HT1080 (cell line): ENCODE measurements at regions not wholly inside any gene's neighbourhood (a gene's known extent, or its start where the extent isn't known, plus 50 kb on each side); places are given as distances from the start of the nearest gene placed in this dataset.
A peak's percentile ranks its signal among the peaks of the same experiment; 100 is the strongest.

Source experiments
- DNase-seq: peaks from one replicate; pipeline ENCODE4 v3.0.0-alpha.2; 2015; ENCODE audit warnings: low read depth

DNA sequence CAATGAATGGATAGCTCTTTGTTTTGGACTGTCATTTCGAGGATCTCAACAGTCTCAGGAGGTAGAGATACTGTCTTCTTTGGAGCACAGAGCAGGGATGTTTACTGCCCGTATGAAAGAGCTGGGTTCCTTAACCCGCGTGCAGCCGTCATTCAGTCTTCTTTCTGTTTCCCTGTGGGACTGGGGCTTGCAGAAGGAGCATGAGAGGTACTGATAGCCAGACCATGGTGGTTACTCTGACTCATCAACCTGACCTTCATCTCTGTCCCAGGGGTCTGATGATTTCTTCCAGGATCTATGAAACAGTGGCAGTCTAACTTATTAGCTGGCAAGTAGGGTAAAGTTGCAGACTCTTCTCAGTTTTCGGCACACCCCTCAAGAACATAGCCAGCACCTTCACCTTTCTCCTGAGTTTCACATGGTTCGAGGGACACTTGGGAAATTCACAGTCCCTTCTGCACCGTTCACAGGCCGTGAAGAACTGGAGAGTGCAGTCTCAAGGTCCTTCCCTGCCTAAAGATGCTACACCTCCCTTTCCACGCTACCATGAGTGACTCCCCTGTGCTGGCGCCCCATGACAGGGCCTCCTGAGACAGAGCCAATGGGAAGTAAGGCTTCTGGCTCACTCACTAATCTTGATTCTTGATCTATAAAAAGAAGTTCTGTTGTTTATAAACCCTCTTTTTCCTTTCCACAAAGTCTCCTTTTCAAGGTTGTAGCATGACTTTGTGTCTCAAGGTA lies 226.2 kb downstream of the MC4R start:
- peak; percentile 54 for DNase-seq

DNA sequence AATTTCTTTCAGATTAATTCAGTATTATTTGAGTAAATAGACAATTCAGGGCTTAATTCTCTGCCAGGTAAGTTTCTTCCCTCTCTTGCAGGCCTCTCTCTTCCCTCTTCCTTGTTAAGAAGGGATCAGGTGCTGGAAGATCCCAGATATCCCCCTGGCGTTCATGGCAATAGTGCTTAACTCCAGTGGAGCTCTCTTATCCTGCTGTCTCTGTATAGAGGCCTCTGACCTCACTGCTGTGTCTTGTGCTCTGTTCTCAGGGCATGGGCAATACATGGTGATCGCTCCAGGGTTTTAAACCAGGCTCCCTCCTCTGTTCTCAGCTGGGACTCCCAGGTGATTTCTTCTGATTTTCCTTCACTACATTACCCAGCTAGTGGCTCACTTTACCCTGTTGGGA lies 226.8 kb downstream of the MC4R start:
- peak; percentile 4 for DNase-seq

DNA sequence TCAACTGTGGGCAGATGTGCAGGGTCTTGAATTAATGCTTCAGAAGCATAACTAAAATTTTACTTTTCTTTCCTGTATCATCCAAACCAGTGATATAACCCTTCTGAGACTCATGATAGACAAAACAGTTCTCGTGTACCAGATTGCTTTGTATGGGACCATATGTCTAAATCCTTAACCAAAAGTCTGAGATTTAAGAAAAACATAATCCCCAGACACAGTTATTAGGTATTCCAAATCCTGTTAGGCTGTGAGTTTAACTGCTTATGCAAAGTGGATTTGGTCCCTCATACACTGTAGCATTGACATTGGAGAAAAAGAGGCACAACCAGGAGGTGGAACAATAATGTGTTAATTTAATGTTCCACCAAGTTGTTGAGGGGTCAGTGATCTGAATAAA lies 235.0 kb downstream of the PMAIP1 start:
- DNase-seq, result no peak

DNA sequence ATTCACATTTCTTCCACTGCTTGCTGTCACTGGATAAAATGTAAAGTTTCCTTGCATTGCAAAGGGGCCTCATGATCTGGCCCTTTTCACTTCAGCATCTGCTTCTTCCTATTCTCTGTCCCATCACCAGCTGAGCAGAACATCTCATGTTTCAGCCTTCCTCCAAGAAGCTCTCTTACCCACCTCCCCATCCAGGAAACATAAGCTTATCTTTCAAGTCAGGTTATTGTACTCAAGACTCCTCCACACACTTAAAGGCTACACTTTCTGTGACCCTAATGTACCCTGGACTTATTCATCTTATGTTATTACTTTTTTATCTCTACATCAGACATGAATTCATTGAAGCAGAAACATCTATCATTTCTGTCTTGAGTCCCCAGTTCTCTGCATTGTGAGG lies 230.5 kb downstream of the PMAIP1 start:
- DNase-seq, result no peak

DNA sequence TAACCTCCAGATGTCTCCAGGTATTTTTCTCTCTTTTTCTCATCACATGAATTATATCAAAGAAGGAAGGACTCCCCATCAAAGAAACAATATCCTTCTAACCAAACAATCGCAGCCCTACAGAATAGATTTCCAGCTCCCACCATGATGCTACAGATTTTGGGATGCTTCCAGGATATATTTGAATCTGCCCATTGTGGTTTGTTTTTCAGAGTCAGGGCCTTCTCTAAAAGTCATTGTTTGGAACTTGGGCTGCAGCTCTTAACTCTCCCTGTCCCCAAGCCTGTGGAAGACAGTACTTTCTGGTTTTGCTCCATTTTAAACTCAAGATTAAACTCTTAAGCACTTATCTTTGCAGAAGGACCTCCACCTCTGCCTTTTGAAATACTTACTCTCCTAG lies 223.2 kb downstream of the PMAIP1 start:
- DNase-seq, result no peak

DNA sequence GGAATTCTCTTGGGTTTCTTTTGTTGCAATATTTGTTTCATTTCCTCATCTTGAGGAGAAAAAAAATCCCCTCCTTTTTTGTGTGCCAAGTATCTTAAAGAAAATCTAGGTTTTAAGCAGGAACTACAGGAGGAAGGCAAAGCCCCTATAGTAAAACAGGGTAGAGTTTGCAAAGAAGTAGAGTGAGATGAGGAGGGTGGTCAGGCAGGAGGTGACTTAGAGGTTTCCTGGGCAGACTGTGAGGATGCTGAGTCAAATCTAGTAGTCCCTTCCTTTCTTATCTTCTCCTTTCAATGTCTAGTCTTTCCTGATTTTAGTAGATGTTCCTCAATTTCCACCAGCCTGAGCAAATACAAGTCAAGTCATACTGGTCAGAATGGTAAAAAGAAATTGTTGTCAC lies 222.5 kb downstream of the PMAIP1 start:
- DNase-seq, result no peak

DNA sequence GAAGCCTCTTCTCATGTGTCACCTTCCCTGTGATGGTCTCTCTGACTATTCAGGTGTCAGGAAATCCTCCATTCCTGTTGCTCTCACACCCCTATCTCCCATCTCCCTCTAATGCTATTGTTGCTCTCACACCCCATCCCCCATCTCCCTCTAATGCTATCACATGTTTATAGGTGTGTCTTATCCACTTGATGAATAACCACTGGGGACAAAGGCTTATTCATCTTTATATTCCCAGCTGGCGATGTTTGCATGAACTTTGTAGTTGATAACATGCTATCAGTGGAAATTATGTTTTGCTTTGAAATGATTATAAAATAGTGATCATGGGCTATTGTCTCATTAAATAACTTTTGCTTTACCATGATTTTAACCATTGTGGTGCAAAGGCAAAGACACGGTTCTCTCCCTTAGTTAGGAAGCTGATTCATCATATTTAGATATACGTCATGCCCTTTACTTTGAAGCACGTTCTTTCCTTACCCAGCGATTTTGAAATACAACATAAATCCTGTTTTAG lies 220.5 kb downstream of the PMAIP1 start:
- no peak for DNase-seq

DNA sequence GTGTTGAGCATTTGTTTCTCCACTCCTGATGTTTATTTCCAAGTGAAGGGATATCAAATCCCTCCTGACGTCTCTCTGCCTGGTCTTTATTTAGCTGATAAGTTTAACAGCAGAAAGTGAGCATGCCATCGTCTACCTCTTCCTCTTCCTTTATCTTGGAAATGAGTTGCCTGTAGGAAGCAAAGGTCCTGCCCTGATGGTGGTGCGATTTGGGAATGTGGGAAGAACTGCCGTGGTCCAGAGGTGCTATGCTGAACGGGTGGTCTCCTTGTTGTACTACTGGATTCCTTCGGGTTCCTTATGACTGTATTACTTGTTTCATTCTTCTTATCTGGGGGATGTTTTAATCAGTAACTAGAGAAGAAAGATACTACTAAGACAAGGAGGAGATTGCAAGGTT lies 217.5 kb downstream of the PMAIP1 start:
- DNase-seq, result no peak

DNA sequence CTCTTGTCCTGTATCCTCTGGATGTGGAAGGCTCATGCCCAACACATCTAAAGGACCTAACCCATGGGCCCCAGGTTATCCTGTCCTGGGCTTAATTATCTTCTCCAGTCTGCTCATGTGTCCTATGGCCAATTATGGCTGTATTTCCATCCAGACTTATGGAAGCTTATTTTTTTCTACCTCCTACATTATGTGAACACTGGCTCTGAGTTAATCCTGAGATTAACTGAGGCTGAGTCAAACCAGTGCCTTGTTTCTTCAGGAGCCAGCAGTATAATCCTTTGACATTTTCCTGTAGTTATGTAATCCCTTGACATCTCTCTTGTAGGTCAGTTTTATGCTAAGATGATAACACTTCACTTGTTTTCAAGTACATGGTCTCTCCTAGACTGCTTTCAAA lies 213.6 kb downstream of the PMAIP1 start:
- no peak for DNase-seq

DNA sequence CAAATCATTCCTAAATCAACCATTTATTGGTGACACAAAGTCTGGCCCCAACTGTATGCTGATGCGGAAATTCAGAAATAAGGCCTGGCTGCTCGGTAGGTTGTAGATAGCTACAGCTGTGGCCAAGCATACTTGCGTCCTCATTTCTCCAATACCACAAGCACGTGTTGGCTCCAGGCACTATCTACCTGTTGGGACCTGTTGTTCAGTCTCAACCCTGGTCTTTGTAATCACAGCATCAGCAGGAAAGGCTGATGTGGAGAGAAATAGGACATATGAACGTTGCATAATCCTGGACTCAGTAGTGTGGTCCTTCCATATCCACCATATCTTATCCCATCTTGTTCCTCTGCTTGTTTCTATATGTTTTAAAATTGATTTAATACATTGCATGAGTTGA lies 212.6 kb downstream of the PMAIP1 start:
- DNase-seq, result no peak

DNA sequence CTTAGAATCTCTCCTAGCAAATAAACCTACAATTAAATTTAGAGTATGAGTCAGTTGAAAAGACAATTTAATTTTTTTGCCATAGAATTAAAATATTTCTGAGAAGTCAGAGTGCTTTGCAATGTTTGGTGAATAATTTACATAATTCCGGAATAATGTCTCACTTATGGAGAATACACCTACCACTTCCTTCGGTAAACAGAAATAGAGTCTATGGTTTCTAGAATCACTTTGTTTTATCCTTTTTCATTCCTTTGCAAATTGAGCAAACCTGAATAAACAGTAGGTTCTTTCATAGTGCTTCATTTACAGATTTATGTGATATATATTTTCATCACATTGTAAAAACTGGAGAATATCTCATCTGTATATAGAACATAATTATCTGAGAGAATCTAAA lies 211.7 kb downstream of the PMAIP1 start:
- no peak for DNase-seq

DNA sequence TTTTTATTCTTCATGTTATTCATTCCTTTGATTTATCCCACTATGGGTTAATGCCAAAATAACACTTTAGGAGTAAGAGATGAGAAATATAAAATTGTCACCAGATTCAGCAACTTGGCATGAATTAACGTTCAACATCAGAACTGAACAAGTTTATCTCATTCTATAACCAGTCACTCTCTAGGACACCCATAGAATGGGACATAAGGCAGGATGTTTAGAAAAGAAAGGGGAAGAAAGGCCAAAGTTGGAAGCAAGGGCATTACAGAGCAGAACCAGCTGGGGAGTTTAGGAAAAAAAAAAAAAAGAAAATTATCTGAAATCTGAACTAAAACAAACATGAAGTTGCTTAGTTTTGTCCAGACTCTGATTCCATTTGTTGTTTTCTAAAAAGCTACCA lies 211.0 kb downstream of the PMAIP1 start:
- no peak for DNase-seq

DNA sequence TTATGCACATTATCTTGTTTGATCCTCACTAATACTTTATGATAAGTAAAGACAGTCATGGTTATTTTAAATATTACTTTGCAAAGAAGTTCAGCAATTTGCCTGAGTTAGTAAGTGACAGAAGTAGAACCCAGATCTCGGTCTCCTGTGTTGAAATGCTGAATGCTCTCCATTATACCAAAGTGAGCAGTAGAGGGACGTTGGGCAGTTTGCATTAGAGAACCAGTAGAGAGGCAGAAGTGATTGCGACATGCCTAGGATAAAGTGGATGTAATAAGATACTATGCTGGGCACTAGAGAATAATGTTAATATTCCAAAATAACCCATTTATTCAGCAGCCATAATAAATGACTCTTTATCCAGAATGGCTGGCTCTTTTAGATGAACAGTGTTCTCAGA lies 201.0 kb downstream of the PMAIP1 start:
- DNase-seq, result no peak

DNA sequence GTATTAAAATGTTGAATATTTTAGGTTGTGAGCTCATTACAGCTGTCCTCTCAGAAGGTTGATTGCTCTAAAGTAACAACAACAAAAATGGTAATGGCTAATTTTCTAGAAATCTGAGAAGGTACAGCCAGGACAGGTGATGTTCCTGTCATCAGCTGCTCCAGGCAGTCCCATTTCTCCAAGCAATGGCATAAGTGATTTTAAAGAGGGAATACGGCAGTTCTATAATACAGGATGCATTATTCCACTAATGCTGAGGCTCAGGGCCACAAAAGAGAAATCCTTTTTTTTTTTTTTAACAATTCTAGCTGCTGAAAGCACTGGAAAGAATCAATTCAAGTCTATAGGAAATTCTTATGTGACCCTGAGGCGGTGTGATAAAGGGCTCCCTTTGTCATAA lies 199.9 kb downstream of the PMAIP1 start:
- no peak for DNase-seq

DNA sequence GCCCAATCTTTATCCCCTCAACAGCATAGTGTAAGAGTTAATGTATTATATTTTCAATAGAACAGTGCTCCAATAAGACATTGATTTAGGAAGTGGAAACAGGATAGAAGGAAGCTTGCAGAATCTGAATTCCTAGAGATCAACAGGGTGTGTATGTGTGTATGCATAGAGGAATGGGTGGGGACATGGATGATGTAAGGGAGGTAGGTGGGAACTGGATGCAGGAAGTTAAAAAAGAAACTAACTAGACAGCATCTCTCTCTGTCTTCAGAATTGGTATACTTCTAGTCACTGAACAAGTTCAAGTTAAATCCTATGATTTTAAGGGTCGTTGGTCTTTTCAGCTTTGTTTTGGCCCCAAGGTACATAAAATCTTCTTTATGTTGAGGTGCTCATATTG lies 196.6 kb downstream of the PMAIP1 start:
- peak; percentile 48 for DNase-seq

DNA sequence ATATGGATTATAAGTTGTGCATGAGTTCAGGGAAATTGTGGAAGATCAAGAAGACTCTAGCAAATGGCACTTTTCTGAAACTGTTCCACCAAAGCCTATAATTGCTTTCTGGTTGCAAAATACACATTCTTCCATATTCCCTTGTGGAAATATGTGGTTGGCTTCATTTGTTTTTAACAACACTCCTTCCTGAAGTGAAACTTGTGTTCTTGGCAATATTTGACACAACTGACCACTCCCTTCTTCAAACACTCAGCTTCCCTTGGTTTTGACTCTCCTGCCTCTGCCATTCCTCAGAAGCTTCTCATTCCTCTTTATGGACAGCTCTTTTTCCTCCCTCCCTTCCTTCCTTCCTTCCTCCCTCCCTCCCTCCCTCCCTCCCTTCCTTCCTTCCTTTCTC lies 192.3 kb downstream of the PMAIP1 start:
- no peak for DNase-seq

DNA sequence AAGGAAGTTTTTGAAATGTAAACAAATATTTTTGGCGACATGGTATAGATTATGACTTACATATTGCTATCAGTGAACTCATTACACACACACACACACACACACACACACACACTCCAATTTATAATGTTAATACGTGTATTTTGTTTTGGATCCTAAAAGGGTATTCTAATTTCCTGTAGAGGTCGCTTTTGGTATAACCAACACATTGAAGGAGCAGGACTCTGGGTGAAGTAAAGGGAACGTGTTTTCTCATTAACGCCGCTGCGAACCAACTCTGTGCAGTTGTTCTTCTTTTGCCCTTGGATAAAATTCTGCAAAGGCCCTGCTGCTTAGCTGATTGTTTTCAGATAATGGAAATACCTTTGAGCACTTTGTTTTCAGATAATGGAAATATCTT lies 190.4 kb downstream of the PMAIP1 start:
- no peak for DNase-seq

DNA sequence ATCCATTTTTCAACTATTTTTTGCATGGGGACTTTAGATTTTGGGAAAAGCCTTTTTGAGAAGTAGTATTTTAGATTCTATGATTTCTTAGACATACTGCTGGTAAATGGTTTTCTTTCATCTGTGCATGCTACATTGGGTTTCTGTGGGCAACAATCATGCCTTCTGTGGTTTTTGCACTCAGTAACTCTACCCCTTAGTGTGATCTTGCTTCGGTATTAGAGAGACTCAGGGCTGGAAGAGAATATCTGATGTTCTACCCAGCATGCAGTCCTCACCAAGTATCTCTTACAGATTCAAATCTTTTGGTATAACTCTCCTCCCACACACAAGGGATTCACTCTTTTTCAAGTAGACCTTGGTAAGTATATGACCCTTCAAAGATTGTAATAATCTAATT lies 183.0 kb downstream of the PMAIP1 start:
- DNase-seq, result no peak

DNA sequence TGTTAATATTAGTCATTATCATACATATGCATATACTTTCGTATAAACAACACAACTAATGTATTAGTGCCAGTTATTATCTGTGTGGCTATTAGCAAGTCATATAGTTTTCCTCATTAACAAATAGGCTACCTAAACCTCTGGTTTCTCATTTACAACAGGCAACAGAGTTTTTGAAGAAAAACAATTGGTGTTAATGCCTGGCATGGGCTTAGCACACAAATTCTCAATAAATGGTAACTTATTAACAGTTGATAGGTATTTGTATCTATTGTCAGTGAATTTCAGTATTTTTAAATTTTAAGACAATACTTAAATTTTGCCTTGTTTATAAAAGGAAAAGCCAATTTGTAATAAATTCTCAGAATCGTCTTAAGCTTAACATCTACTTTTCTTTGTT lies 182.5 kb downstream of the PMAIP1 start:
- DNase-seq, result no peak

DNA sequence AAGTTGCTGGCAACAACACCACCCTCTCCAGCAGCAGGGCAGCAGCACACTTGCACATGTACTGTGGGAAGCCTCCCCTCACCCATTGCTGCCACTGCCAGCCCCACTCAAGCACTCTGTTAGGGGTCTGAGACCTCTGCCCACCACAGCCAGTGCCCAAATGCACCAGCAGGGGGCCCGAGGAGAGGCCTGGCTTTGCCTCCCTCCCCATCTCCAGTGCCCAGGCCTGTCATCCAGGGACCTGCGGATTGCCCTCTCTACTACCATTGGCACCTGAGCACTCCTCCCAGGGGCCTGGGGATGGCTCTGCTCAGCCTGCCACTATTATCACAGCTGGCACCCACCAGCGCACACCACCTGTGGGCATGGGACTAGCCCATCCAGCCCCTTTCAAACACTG lies 175.7 kb downstream of the PMAIP1 start:
- DNase-seq, result no peak

DNA sequence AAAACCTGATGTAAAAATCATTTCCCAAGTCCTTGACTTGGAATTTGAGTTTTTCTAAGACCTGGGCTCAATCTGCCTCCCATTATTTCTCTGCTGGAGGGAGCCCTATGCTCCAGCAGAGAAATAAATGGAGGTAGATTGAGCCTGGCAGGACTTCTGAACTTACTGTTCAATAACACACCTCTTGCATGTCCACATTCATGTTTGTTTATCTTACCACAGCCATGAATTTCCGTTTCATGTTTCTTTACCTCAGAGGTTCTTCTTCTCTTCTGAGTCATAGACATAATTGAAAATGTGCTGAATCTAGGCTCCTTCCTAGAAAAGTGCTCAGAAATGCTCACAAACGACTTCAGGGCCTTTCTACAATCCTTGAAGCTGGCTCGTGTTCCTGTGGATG lies 170.8 kb downstream of the PMAIP1 start:
- peak; percentile 46 for DNase-seq

DNA sequence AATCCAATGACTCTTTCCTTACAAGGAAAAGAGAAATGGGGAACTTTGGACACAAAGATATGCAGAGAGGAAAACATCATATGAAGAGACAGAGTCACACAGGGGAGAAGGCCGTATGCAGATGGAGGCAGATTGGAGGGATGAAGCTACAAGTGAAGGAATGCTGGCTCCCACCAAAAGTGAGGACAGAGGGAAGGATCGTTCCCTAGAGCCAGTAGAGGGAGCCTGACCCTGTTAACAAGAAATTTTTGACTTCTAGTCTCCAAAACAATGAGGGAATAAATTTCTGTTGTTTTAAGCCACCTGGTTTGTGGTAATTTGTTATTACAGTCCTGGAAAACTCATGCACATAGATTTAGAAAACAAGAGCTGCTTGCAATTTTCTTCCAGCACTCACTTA lies 169.3 kb downstream of the PMAIP1 start:
- no peak for DNase-seq

DNA sequence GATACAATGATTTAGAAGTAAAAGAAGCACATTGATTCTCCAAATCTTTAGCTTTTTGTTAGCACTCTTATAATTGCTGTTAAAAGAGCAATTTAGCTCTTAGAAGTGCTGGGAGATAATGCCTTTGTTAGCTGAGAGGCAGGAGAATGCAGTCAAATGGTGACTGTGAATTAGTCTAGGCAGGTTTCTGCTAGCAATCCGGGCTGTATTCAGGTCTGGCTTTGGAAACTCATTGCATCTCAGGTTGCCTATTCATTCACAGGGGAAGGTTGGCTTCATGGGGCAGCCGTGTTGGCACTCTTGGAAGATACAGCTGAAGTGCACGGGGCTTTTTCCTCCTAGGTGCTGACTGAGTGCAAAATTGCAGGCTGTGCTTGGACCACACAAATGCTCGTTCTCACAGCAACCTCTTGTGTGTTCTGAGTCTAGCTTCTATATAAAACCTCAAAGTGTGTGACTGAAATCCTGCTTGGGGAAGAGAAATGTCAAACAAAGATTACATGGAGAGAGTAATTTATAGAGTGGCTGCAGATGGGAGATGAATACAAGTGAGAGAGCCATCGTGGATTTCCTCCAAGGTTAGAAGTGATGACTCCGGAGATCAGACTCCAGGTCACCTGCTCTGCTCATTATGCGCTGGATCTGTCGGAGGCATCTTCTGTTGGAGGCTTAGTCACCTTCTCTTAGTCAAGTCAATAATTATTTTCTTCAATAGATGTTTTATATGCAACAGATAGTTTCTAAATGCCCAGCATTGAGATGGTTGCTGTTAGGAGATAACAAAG lies 167.8 kb downstream of the PMAIP1 start:
- no peak for DNase-seq
